HG02678 (cell line): ENCODE measurements at regions not wholly inside any gene's neighbourhood (a gene's known extent, or its start where the extent isn't known, plus 50 kb on each side); places are given as distances from the start of the nearest gene placed in this dataset.

ENCODE experiments used
- ATAC-seq: cut with Tn5 transposase; IDR thresholded peaks from one replicate; pipeline ENCODE4 v1.9.1; 2021; ENCODE audit warnings: mild to moderate bottlenecking, moderate library complexity; ENCODE audit not compliant: unreplicated experiment

GRCh38 chr2:14288016-14288415 is 344.5 kb upstream of the LRATD1 start:
- ATAC-seq: no peak

- no peak for ATAC-seq
Measured at GRCh38 chr2:14292964-14293363, 339.6 kb upstream of the LRATD1 start.

- ATAC-seq: no peak
Measured at GRCh38 chr2:14297340-14297739, 335.2 kb upstream of the LRATD1 start.

- ATAC-seq: no peak
Measured at GRCh38 chr2:14297906-14298305, 334.6 kb upstream of the LRATD1 start.

GRCh38 chr2:14301331-14301730 is 331.2 kb upstream of the LRATD1 start:
- no peak for ATAC-seq

- peak; percentile 78 for ATAC-seq
Measured at GRCh38 chr2:14303366-14304115, 329.0 kb upstream of the LRATD1 start.

GRCh38 chr2:14304326-14304725 is 328.2 kb upstream of the LRATD1 start:
- no peak for ATAC-seq

GRCh38 chr2:14306268-14306861 is 326.2 kb upstream of the LRATD1 start:
- peak; percentile 72 for ATAC-seq

GRCh38 chr2:14313341-14313740 is 319.2 kb upstream of the LRATD1 start:
- ATAC-seq: no peak

- no peak for ATAC-seq
Measured at GRCh38 chr2:14316594-14316993, 315.9 kb upstream of the LRATD1 start.

- ATAC-seq: no peak
Measured at GRCh38 chr2:14321357-14321756, 311.2 kb upstream of the LRATD1 start.

GRCh38 chr2:14322306-14322705 is 310.2 kb upstream of the LRATD1 start:
- ATAC-seq: no peak

GRCh38 chr2:14324308-14324707 is 308.2 kb upstream of the LRATD1 start:
- no peak for ATAC-seq

- ATAC-seq: no peak
Measured at GRCh38 chr2:14330884-14331283, 301.6 kb upstream of the LRATD1 start.

GRCh38 chr2:14336759-14337382 is 295.6 kb upstream of the LRATD1 start:
- no peak for ATAC-seq

GRCh38 chr2:14340703-14341102 is 291.8 kb upstream of the LRATD1 start:
- no peak for ATAC-seq

- ATAC-seq: no peak
Measured at GRCh38 chr2:14342313-14342712, 290.2 kb upstream of the LRATD1 start.

GRCh38 chr2:14344355-14344754 is 288.2 kb upstream of the LRATD1 start:
- no peak for ATAC-seq

GRCh38 chr2:14348247-14348646 is 284.3 kb upstream of the LRATD1 start:
- no peak for ATAC-seq

GRCh38 chr2:14350856-14351255 is 281.7 kb upstream of the LRATD1 start:
- no peak for ATAC-seq

GRCh38 chr2:14352067-14352466 is 280.4 kb upstream of the LRATD1 start:
- no peak for ATAC-seq

GRCh38 chr2:14354231-14354630 is 278.3 kb upstream of the LRATD1 start:
- ATAC-seq: no peak
